Gastroesophageal sphincter (tissue), 4 donors: ENCODE measurements at regions not wholly inside any gene's neighbourhood (a gene's known extent, or its start where the extent isn't known, plus 50 kb on each side); places are given as distances from the start of the nearest gene placed in this dataset.
A peak's percentile ranks its signal among the peaks of the same experiment; 100 is the strongest.

Source experiments
- ATAC-seq: fragments of 150-250 bp; one replicate; pipeline ENCODE4 v1.9.1; 2016; ENCODE audit warnings: mild to moderate bottlenecking, moderate library complexity
- H3K27ac ChIP-seq, 4 donors: fragments of 200-600 bp; sonication (generic) in 3 of 4; 1 replicate in 3 of 4; 2 replicates in 1 of 4; pipeline ENCODE4 v1.5.1; 2016 to 2019
- H3K27me3 ChIP-seq: fragments of 200-600 bp; sonication (generic); one replicate; pipeline ENCODE4 v1.5.1; 2019
- H3K36me3 ChIP-seq, 2 donors: fragments of 200-600 bp; sonication (generic); one replicate each; pipeline ENCODE4 v1.5.1; 2019; ENCODE audit warnings: control low read depth in 1 of 2
- H3K4me1 ChIP-seq, 3 donors: fragments of 200-600 bp; sonication (generic); 1 replicate in 2 of 3; 2 replicates in 1 of 3; pipeline ENCODE4 v1.5.1; 2016 to 2019; ENCODE audit warnings: control low read depth in 2 of 3
- H3K4me3 ChIP-seq, 2 donors: fragments of 200-600 bp; sonication (generic); one replicate each; pipeline ENCODE4 v1.5.1; 2019; ENCODE audit warnings: mild to moderate bottlenecking in 1 of 2, moderate library complexity in 1 of 2
- H3K9me3 ChIP-seq, 3 donors: fragments of 200-600 bp; sonication (generic); one replicate each; pipeline ENCODE4 v1.5.1; 2017 to 2019; ENCODE audit warnings: control low read depth in 2 of 3
- EP300 ChIP-seq: sonication (generic); formaldehyde crosslinking; IDR thresholded peaks from one replicate; pipeline ENCODE4 v1.6.1; 2017; ENCODE audit warnings: antibody characterized with exemption, mild to moderate bottlenecking
- POLR2A ChIP-seq, 2 donors: fragments of 450-650 bp; IDR thresholded peaks; one replicate each; pipeline ENCODE4 v1.6.1; 2017; ENCODE audit warnings: antibody characterized with exemption in 2 of 2, mild to moderate bottlenecking in 2 of 2, moderate library complexity in 1 of 2
- POLR2AphosphoS5 ChIP-seq: sonication (generic); formaldehyde crosslinking; IDR thresholded peaks from one replicate; pipeline ENCODE4 v1.6.1; 2017; ENCODE audit warnings: antibody characterized with exemption
- WGBS, 2 donors: methylation state at CpG; one replicate each; pipeline ENCODE4 v1.1.5; 2018; ENCODE audit warnings: low coverage in 1 of 2; 5-methylcytosine and 5-hydroxymethylcytosine counted together
- TF ChIP-seq, protein P1 (sequence below), 4 experiments: fragments of 200-600 bp in 2 of 4; fragments of 450-650 bp in 2 of 4; sonication (generic) in 1 of 4; IDR thresholded peaks; one replicate each; pipeline ENCODE4 v1.5.1; 2017 to 2019; ENCODE audit warnings: antibody characterized with exemption in 4 of 4, mild to moderate bottlenecking in 2 of 4, moderate library complexity in 2 of 4

DNA sequence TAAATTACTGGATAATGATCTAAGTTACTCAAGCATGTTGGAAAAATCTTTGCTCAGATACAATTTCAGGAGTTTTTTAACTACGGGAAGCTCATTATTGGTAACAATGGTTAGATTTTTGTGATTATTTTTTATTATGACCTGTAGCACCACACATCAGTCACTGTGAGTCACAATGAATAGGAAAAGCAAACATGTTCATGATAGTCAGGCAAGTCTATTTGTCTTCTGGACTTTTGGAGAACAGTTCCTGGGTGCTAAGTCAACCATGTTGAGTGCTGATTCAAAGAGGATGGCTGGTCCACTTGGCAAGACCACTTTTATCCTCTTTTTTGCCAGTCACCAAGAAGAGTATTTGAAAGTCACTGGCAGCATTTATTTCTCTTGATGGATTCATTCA lies 403.2 kb downstream of the KIF4B start:
- 88 to 89% methylated on average over 1 of the region's 1 CpG for WGBS, 2 donors
- no peaks in the 10 kb centered on the region for H3K9me3 ChIP-seq
- H3K4me1 ChIP-seq = no peaks in the 10 kb centered on the region
- no peak overlapping the region for H3K4me3 ChIP-seq
- TF ChIP-seq EP300 (no peak), POLR2AphosphoS5 (no peak), POLR2A (IDR thresholded peaks at IDR 0.05) (no peak)
- TF ChIP-seq, protein P1, sequence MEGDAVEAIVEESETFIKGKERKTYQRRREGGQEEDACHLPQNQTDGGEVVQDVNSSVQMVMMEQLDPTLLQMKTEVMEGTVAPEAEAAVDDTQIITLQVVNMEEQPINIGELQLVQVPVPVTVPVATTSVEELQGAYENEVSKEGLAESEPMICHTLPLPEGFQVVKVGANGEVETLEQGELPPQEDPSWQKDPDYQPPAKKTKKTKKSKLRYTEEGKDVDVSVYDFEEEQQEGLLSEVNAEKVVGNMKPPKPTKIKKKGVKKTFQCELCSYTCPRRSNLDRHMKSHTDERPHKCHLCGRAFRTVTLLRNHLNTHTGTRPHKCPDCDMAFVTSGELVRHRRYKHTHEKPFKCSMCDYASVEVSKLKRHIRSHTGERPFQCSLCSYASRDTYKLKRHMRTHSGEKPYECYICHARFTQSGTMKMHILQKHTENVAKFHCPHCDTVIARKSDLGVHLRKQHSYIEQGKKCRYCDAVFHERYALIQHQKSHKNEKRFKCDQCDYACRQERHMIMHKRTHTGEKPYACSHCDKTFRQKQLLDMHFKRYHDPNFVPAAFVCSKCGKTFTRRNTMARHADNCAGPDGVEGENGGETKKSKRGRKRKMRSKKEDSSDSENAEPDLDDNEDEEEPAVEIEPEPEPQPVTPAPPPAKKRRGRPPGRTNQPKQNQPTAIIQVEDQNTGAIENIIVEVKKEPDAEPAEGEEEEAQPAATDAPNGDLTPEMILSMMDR (IDR thresholded peaks at IDR 0.05) = no peak
- no peak overlapping the region for H3K27ac ChIP-seq
- no peak for ATAC-seq
- no peaks in the 10 kb centered on the region for H3K36me3 ChIP-seq
- H3K27me3 ChIP-seq = no peaks in the 10 kb centered on the region

DNA sequence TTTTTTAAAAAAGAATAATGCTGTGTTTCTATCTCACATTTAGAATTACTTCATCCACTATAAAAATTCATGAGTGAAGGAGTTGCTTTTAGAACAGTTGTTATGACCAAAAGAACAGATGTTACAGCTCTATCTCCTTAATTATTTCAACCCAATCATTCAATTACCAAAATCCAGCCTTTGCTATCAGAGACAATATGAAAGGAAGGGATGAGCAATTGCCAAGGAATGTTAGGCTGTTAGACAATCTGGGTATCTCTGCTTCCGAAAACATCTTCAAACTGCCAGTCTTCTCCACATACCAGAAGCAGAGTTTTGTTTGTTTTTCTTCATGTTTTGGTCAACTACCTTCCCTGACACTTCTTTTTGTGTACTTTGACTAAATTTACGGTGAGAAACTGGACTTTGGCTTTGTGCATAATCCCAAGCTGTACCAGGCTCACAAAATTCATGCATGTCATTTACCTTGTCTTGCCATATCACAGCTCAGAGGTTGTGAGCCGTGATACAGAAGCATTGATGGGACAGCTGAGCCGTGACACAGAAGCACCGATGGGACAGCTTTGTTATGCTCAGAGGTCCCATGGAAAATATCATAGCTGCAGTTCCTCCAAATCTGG lies 405.5 kb downstream of the KIF4B start:
- Histone ChIP-seq H3K9me3 (no peaks in the 10 kb centered on the region), H3K4me1 (no peaks in the 10 kb centered on the region), H3K27ac (no peak overlapping the region), H3K27me3 (no peaks in the 10 kb centered on the region), H3K36me3 (no peaks in the 10 kb centered on the region), H3K4me3 (no peak overlapping the region)
- no peak for ATAC-seq
- TF ChIP-seq EP300 = no peak
- no peak for TF ChIP-seq POLR2A (IDR thresholded peaks at IDR 0.05)
- TF ChIP-seq POLR2AphosphoS5 = no peak
- TF ChIP-seq, protein P1 (IDR thresholded peaks at IDR 0.05) = no peak
- 48 to 72% methylated on average over 2 to 5 of the region's 5 CpGs for WGBS, 2 donors

DNA sequence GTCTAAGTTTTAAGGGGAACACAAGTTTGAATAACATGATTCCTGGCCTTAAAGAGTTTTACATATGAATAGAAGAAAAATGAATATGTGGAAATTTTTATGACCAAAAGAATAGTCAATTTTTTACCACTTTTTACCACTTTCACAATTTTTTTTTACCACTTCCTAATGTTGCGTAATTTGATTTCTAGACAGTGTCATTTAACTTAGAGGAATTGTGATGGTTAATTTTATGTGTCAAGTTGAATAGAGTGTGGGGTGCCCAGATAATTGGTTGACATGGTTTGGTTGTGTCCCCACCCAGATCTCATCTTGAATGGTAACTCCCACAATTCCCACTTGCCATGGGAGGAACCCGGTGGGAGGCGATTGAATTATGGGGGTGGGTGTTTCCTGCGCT lies 416.6 kb downstream of the KIF4B start:
- Histone ChIP-seq H3K9me3 (no peaks in the 10 kb centered on the region), H3K27me3 (no peaks in the 10 kb centered on the region), H3K36me3 (no peaks in the 10 kb centered on the region), H3K27ac (no peak overlapping the region), H3K4me3 (no peak overlapping the region), H3K4me1 (no peaks in the 10 kb centered on the region)
- TF ChIP-seq EP300 (no peak), POLR2A (IDR thresholded peaks at IDR 0.05) (no peak), POLR2AphosphoS5 (no peak)
- TF ChIP-seq, protein P1 (IDR thresholded peaks at IDR 0.05) = no peak
- ATAC-seq = no peak
- 90 to 100% methylated on average over 3 to 4 of the region's 4 CpGs for WGBS, 2 donors

DNA sequence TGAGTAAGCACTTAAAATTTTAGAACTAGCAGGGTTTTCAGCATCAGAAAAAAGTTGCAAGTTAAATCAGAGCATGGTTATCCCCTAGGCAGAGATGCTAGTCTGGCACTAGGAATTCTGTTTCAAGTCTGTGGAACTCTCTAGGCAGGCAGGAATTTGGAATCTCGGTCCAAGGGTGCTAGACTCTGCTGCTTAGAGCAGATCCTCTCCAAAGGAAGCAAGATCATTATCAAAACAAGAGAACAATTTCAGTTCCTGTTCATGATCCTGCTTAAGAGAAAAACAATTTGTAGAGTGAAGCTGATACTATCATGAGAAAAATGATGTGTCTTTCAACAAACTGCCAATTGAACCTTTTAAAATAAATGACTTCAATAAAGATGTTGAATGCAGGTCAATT lies 420.7 kb downstream of the KIF4B start:
- ATAC-seq = no peak
- Histone ChIP-seq H3K4me3 (no peak overlapping the region), H3K27me3 (no peaks in the 10 kb centered on the region), H3K27ac (peak overlapping the region in 1 of 4 donors; percentile 19), H3K4me1 (no peaks in the 10 kb centered on the region), H3K36me3 (no peaks in the 10 kb centered on the region), H3K9me3 (peaks cover 0 to 9% (median 0%) of the 10 kb centered on the region in 3 donors)
- TF ChIP-seq POLR2AphosphoS5 (no peak), EP300 (no peak), POLR2A (IDR thresholded peaks at IDR 0.05) (no peak)
- TF ChIP-seq, protein P1 (IDR thresholded peaks at IDR 0.05) = no peak
- 40 to 57% methylated on average over 1 of the region's 1 CpG for WGBS, 2 donors

DNA sequence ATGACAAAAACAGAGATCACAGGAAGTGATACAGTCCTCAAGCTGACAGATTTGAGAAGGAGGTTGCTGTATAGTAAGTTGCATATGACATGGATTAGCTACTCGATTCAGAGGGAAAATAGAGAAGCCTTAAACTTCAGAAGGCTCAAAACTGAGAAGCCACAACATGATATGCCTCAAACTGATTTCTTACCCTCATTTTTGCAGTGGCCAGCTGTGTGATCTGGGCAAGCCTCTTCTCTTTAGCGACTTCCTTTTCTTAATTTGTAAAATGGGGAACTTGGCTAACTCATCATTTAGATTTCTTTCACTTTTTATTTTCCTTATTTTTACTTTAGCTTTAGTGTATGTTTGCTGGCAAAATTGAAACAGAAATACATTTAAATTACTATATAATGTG lies 421.1 kb downstream of the KIF4B start:
- Histone ChIP-seq H3K27ac (peak overlapping the region in 1 of 4 donors; percentile 19), H3K4me1 (no peaks in the 10 kb centered on the region), H3K4me3 (no peak overlapping the region), H3K36me3 (no peaks in the 10 kb centered on the region), H3K9me3 (peaks cover 0 to 9% (median 0%) of the 10 kb centered on the region in 3 donors), H3K27me3 (no peaks in the 10 kb centered on the region)
- WGBS, 2 donors = 43 to 83% methylated on average over 2 of the region's 2 CpGs
- TF ChIP-seq POLR2AphosphoS5 (no peak), POLR2A (IDR thresholded peaks at IDR 0.05) (no peak), EP300 (no peak)
- TF ChIP-seq, protein P1 (IDR thresholded peaks at IDR 0.05) = no peak
- ATAC-seq = peak; percentile 34
